ENCODE measurements at regions not wholly inside any gene's neighbourhood (a gene's known extent, or its start where the extent isn't known, plus 50 kb on each side); places are given as distances from the start of the nearest gene placed in this dataset.

DNA sequence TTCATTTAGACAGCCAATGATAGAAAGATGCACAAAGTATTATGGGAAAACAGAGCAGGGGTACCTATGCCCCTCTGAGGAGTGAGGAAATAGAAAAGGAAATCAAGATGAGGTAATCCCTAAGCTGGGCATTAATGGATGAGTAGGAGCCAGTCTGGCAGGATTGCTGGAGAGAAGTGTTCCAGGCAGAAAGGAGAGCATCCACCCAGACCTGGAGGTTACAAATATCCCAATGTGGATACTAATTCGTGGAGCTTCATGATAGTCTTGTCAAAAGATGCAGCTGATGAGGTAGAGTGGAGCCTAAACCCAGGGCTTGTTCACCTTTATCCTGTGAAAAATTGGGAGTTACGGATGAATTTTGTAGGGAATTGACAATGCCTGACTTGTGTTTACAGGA lies 328.0 kb downstream of the ZNF608 start:
- TF ChIP-seq CTCF (IDR thresholded peaks at IDR 0.05), result no peak
- ATAC-seq (ENCODE audit: low FRiP score), result no peak
- no peak for DNase-seq (ENCODE audit: low spot score)

GRCh38 chr5:124417196-124417595 lies 329.2 kb downstream of the ZNF608 start:
- no peak for TF ChIP-seq CTCF (IDR thresholded peaks at IDR 0.05)

GRCh38 chr5:124416627-124417026 lies 329.8 kb downstream of the ZNF608 start:
- DNase-seq (ENCODE audit: low spot score), result no peak
- ATAC-seq (ENCODE audit: low FRiP score), result no peak
- no peak for TF ChIP-seq CTCF (IDR thresholded peaks at IDR 0.05)

More at GRCh38 chr5:124417196-124417595, 329.2 kb downstream of the ZNF608 start:
- DNase-seq (ENCODE audit: low spot score) (no peak), ATAC-seq (ENCODE audit: low FRiP score) (no peak)

DNA sequence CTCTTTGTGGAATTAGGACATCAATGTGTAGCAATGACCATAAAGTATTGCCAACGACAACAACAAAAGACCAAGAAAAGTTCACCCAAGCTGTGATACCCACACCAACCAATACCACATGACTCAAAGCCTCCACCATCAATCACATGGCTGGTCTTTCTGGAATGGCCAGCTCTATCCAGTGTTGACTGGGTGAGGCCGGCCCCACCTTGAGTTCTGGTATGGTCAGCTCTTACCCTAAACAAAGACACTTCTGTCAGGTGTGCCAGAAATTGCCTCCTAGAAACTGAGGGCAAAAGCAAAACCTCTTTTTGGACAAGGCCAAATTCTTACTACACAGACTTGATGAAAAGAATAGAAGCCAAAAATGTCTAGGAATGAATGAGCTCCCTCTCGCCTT lies 331.5 kb downstream of the ZNF608 start:
- no peak for TF ChIP-seq CTCF (IDR thresholded peaks at IDR 0.05)
- DNase-seq (ENCODE audit: low spot score), result no peak
- no peak for ATAC-seq (ENCODE audit: low FRiP score)

DNA sequence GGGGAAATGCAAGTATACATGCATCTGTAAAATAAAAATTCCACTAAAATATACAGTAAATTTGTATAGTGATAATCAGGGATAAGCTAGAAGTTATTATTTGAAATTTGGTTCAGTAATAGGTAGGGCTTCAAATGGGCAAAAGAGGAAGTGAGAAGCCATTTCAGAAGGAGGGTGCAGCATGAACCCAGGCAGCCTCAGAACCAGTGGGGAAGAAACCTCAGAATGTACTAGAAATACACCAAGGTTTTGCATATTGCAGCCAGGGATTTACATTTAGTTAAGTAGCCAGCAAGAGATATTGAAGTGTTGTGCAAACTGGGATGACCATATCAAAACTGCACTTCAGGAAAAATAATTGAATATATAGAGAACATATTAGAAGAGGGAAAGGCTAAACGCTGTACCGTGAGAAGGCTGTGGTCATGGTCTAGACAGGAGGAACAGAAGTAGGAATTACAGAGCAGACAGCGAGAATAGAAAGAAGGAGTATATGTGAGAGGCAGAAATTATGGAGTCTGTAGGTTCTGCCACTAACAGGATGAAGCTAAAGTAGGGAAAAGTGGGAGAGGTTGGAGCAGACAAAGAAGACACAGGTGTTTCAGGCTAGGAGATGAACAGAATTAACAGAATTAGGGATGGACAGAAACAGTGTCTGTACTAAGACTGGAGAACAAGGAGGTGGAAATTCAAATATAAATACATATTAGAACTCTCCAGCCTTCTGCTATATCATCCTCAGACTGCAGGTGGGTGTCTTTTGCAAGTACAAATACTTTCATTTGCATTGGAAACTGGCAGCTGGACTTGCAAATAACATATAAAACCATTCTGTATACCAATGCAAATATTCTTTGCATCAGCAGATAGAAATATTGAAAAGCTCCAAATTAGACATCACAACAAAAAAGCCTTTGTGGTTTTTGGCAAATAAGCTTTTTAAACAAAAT lies 335.6 kb downstream of the ZNF608 start:
- ATAC-seq (ENCODE audit: low FRiP score) (no peak), DNase-seq (ENCODE audit: low spot score) (no peak)
- no peak for TF ChIP-seq CTCF (IDR thresholded peaks at IDR 0.05)

DNA sequence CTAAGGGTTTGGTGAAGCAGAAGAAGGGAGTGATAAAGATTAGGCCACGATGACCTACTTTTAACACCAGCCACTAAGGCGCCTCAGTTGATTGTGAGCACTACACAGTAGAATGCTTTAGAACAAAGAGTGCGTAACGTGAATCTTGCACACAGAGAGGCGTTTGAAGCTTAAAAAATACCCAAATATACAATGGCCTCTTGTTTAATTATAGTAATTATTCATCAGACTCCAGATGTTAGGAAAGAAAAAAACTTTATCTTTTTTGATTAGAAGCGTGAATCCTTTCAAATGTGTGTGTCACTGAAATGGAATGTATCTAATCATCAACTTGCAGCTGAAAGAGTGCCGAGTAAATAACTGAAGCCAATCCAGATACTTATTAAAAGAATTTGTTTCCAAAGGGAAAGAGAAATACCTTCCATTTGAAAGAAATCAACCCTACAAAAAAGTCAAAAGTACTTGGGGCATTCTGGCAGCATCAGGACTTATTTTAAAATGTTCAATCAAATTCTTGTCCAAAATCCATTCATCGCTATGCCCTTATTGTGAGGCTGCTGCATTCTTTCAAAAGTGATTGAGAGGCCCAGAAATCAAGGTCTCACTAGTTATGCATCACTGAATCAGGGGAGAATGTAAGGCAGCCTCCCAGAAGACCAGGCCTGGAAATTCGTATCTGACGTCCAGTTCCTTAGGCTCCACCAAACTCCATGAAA lies 337.5 kb downstream of the ZNF608 start:
- ATAC-seq (ENCODE audit: low FRiP score) (peak; percentile 83), DNase-seq (ENCODE audit: low spot score) (no peak)
- no peak for TF ChIP-seq CTCF (IDR thresholded peaks at IDR 0.05)

Data from omental fat pad (tissue), 3 donors.